Ecto neural progenitor cell (in vitro differentiated cells): ENCODE measurements at regions not wholly inside any gene's neighbourhood (a gene's known extent, or its start where the extent isn't known, plus 50 kb on each side); places are given as distances from the start of the nearest gene placed in this dataset.
"Not testable (repeated sequence)": the region's sequence is repeated elsewhere in the genome, so short reads cannot be mapped to it uniquely, and the experiment has no call there.

Source experiments
- DNase-seq: peaks from one replicate; pipeline ENCODE4 v3.0.0-alpha.2; 2018; ENCODE audit warnings: low spot score

- no peak for DNase-seq
Observed at GRCh38 chr6:115798229-115798628, 262.5 kb downstream of the FRK start.

- DNase-seq = no peak
Observed at GRCh38 chr6:115796829-115797228, 263.9 kb downstream of the FRK start.

GRCh38 chr6:115796061-115796460 lies 264.6 kb downstream of the FRK start:
- DNase-seq = no peak

GRCh38 chr6:115783402-115784061 lies 277.2 kb downstream of the FRK start:
- DNase-seq = no peak

- DNase-seq = no peak
Observed at GRCh38 chr6:115782612-115783011, 278.1 kb downstream of the FRK start.

DNA sequence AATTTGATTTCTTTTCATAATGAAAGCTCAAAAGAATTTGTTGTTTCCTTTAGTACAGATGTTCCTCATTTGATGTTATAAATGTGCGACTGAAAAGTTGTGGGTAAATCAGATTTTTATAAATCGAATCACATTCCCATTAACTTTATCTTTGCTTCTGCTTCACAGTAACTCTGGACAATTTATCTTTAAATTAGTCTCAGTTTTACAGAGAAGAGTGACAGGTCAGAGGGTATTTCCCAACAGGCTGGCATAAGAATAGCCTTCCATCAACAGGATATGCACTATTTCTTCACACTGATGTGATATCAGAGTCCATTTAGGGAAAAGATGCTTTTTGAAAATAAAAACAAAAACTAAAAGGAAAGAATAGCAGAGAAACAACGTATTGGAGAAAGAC lies 286.9 kb downstream of the FRK start:
- no peak for DNase-seq

- peak; percentile 49 for DNase-seq
Observed at GRCh38 chr6:115770851-115771250, 289.8 kb downstream of the FRK start.

DNA sequence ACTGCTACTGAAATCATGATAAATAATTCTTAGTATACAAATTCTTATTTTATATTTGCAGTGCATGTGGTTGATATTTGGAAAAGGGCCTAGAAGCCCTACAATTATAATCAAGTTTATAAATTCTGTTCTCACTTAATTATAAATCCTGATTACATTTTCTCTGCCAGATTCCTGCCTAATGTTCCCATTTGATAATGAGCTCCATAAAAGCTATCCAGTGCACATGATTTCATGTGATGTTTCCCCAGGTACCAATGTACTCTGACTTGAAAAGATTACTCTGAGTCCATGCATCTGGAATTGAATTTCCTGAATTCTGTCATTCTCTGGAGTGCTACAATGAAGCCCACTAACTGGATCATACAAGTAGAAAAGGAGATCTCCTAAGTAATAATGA lies 292.2 kb downstream of the FRK start:
- DNase-seq = no peak

GRCh38 chr6:115767931-115768330 lies 292.8 kb downstream of the FRK start:
- DNase-seq = no peak

DNA sequence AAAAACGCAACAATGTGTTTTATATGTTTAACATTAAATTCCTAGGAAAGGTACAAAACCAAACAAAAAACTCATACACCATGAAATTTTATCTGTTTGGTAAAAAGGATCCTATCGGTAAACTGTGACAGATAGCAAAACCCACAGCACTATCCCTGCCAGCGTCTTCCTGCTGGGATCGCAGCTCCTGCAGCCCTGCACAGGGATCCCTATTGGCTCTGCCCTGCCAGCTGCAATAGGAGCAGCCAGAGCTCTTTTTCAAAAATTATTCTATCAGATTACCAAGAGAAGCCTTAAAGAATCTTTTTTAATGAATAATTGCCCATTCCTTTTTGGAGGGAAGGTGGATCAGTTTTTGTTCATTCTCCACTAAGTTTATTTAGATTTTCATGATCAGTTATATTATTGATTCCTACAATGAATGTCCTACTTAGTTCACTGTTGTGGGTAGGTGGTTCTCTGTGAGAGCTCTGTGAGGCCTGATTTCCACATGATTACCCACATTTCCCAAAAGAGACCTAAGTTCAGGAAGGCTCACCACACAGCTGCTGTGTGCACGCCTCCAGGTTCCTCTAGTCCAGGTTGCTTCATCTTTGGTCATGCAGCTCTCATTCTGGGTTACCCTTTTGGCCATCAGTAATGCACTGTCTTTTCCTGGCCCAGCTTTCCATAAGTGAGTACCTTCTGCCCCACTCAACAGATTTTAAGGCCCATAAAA lies 293.8 kb downstream of the FRK start:
- no peak for DNase-seq

DNA sequence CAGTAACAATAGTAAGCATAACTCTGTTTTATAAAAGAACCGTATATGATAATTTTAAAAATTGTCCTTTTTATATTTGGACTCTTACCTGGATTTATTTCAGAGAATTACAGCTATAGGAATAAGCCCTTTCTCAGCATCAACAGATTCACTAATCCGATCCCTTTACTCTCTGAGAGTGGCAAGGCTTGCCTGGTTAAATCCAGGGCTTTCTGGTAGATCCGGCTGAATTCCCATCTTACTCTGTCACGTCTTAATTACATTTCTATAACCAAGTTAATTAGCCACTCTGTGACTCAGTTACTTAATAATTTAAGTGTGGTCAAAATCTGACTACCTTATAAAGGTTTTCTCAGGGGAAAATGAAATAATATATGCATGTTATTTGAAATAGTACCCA lies 294.7 kb downstream of the FRK start:
- DNase-seq = no peak

DNA sequence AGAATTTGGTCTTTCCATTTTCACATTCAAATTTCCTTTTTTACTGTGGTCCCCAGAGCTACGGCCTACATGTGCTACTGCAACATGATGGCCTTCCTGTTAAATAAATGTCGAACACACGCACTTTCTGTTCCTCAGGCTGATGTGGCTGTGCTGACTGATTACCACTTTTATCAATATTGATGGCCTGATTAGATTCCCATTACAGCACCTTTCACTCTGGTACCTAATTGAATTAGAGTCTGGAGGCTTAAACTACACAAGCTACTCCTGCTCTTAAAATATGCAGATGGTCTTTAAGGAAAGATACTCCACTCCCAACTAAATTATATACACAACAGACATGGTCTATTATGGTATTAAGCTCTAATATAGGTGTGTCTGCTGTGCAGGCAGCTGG lies 301.6 kb downstream of the FRK start:
- DNase-seq = no peak

DNA sequence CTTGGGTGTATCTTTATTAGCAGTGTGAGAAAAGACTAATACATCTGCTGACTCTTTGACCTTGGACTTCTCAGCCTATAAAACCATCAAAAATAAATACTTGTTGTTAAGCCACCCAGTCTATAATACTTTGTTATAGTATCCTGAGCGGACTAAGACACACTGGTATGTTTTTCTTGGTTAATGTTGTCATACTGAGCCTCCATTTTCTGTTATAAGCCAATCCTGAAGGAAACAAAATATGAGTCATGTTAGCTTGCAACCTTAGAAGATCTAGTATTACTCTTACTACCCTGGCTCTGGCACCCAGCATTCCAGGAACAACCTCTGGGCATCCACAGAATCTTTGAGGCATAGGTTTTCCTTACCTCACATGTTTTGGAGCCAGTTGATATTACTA lies 307.2 kb downstream of the FRK start:
- no peak for DNase-seq

DNA sequence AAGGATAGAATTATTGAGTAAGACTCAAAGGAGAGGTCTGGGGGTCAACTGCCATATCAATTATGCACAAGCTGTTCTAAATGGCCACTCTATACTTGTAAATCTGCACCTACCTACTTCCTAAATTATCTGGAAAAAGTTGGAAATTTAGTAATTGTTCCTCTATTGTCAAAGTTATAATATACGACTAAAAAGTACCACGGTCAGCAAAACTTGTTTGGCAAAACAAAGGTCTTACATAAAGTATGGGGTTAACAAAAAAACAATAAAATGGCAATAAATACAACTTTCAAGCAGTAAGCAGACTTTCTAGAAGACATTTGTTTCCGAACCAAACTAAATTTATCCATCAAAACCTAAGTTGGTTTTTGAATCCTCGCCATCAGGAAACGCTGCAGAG lies 309.7 kb downstream of the FRK start:
- DNase-seq = no peak

- DNase-seq = no peak
Observed at GRCh38 chr6:115750292-115750691, 310.4 kb downstream of the FRK start.

- no peak for DNase-seq
Observed at GRCh38 chr6:115747719-115748118, 313.0 kb downstream of the FRK start.

GRCh38 chr6:115746583-115746982 lies 314.1 kb downstream of the FRK start:
- DNase-seq = not testable (repeated sequence)

DNA sequence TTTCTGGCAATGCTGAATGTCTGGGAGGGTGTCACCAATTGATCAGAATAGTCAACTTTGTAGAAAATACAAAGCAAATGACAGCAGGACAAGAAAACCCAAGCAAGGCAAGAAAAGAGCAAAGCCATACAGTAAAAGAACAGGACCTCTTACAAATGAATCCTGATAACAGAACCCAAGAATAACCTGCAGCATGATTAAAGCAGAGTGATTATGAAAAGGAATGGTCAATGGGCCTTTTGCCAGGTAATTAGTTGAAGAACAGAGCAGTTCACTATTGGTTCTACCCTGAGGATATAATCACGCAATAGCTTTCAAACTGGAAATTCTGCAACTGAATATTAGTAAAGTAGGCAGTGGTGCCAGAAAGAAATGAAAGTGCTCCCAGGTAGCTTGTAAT lies 319.8 kb downstream of the FRK start:
- DNase-seq = no peak

- DNase-seq = no peak
Observed at GRCh38 chr6:115735610-115736009, 325.1 kb downstream of the FRK start.

GRCh38 chr6:115733426-115733825 lies 327.3 kb downstream of the FRK start:
- no peak for DNase-seq

DNA sequence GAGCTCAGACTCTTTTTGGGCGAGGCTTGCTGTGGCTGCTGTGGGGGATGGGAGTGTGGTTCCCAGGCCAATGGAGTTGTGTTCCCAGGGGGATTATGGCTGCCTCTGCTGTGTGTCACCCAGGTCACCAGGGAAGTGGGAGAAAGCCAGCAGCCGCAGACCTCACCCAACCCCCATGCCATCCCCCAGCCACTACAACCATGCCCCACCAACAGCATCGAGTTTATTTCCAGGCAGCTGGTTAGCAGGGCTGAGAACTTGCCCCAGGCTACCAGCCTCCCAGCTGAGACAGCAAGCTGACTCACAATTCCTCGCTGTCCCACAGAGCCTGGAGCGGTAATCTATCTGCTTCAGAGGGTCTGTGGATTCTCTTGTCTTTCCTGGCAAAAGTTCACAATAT lies 331.7 kb downstream of the FRK start:
- DNase-seq = no peak

- no peak for DNase-seq
Observed at GRCh38 chr6:115728171-115728570, 332.5 kb downstream of the FRK start.

DNA sequence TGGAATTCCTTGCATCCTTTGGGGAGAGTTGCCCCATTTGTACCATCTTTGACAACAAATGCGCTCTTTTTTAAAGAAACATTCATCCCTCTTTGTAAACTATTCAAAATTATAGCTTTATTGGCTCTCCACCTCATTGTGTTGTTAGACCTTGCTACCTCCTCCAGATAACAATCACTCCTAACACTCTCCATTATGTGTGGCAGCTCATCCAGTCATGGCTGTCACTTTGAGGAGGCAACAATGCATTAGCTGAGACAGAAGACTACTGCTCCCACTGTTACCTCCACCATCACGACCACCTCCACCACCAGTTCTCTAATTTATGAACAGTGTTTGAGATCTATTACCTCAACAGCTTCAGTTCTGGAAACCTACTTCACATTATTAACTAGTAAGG lies 339.1 kb downstream of the FRK start:
- DNase-seq = no peak

GRCh38 chr6:115720900-115721299 lies 339.8 kb downstream of the FRK start:
- no peak for DNase-seq
